GM23248 (cell line): ENCODE measurements at regions not wholly inside any gene's neighbourhood (a gene's known extent, or its start where the extent isn't known, plus 50 kb on each side); places are given as distances from the start of the nearest gene placed in this dataset.

Experiments used
- DNase-seq: peaks from one replicate; pipeline ENCODE4 v3.0.0-alpha.2; 2015
- H2AFZ ChIP-seq: fragments of 200-600 bp; sonication (generic); 2 replicates; pipeline ENCODE4 v1.6.1; 2016; ENCODE audit warnings: antibody characterized with exemption
- H3F3A ChIP-seq: fragments of 200-600 bp; sonication (generic); 2 replicates; pipeline ENCODE4 v1.6.1; 2016; ENCODE audit warnings: mild to moderate bottlenecking, antibody characterized with exemption, mixed run types; ENCODE audit not compliant: insufficient read depth
- H3K27ac ChIP-seq: fragments of 200-600 bp; sonication (generic); 2 replicates; pipeline ENCODE4 v1.5.1; 2016; ENCODE audit warnings: mild to moderate bottlenecking
- H3K27me3 ChIP-seq: fragments of 200-600 bp; sonication (generic); replicated peaks from 2 replicates; pipeline ENCODE4 v1.6.1; 2016; ENCODE audit warnings: mild to moderate bottlenecking; ENCODE audit not compliant: insufficient read depth
- H3K36me3 ChIP-seq: fragments of 200-600 bp; sonication (generic); 2 replicates; pipeline ENCODE4 v1.6.1; 2016; ENCODE audit warnings: low read depth, mild to moderate bottlenecking
- H3K4me1 ChIP-seq: fragments of 200-600 bp; sonication (generic); 2 replicates; pipeline ENCODE4 v1.6.1; 2016; ENCODE audit warnings: mild to moderate bottlenecking; ENCODE audit not compliant: insufficient read depth
- H3K4me2 ChIP-seq: fragments of 200-600 bp; sonication (generic); one replicate; pipeline ENCODE4 v1.6.1; 2016; ENCODE audit warnings: mild to moderate bottlenecking; ENCODE audit not compliant: unreplicated experiment
- H3K4me3 ChIP-seq: fragments of 200-600 bp; sonication (generic); 2 replicates; pipeline ENCODE4 v1.5.1; 2016; ENCODE audit warnings: mild to moderate bottlenecking
- H3K79me2 ChIP-seq: fragments of 200-600 bp; sonication (generic); 2 replicates; pipeline ENCODE4 v1.6.1; 2016; ENCODE audit warnings: mild to moderate bottlenecking; ENCODE audit not compliant: insufficient read depth
- H3K9ac ChIP-seq: fragments of 200-600 bp; sonication (generic); 2 replicates; pipeline ENCODE4 v1.6.1; 2016; ENCODE audit warnings: mild to moderate bottlenecking
- H3K9me2 ChIP-seq: fragments of 200-600 bp; sonication (generic); 2 replicates; pipeline ENCODE4 v1.6.1; 2016; ENCODE audit warnings: mixed run types, mild to moderate bottlenecking, moderate library complexity; ENCODE audit not compliant: insufficient read depth
- H3K9me3 ChIP-seq: fragments of 200-600 bp; sonication (generic); one replicate; pipeline ENCODE4 v1.6.1; 2017; ENCODE audit warnings: low read depth
- H4K20me1 ChIP-seq: fragments of 200-600 bp; sonication (generic); 2 replicates; pipeline ENCODE4 v1.6.0; 2016; ENCODE audit not compliant: insufficient read depth
- EZH2 ChIP-seq: fragments of 200-600 bp; sonication (generic); IDR thresholded peaks from 2 replicates; pipeline ENCODE4 v1.6.1; 2018; ENCODE audit warnings: antibody characterized with exemption, mild to moderate bottlenecking; ENCODE audit not compliant: insufficient read depth, poor library complexity, severe bottlenecking
- EZH2phosphoT487 ChIP-seq: fragments of 200-600 bp; sonication (generic); IDR thresholded peaks from 2 replicates; pipeline ENCODE4 v1.6.1; 2018; ENCODE audit warnings: antibody characterized with exemption, moderate library complexity, mild to moderate bottlenecking, low read depth; ENCODE audit not compliant: insufficient read depth
- WGBS, 2 experiments: methylation state at CpG; one replicate each; pipeline ENCODE4 v1.1.6; 2015 to 2017; ENCODE audit warnings: low lambda C conversion rate in 2 of 2, low coverage in 1 of 2; ENCODE audit errors: missing lambda C conversion rate in 2 of 2; 5-methylcytosine and 5-hydroxymethylcytosine counted together
- in situ Hi-C: fragments of 300-500 bp; cut with MboI; formaldehyde crosslinking; loops from 2 replicates; pipeline ENCODE4 v1.15.0; 2020

DNA sequence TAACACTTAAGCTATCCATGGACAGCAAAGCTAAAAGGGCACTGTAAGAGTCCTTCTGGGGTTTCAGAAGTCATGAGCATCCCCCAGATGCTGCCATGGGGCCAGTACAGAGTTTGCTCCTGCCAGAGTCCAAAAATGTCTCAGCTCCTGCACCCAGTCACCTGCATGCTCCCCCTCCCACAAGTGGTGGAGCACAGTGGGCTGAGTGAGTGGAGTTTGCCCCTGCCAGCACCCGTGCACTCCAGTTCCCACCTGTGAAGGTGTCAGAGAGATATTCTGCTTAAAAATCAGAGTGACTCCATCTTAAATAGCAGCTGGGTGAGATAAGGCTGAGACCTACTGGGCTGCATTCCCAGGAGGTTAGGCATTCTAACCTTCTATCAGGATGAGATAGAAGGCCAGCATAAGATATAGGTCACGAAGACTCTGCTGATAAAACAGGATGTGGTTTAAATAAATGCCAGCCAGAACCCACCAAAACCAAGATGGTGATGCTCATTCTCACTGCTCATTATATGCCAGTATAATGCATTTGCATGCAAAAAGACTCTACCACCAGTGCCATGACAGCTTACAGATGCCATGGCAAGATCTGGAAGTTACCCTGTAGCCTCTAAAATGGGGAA, 140.1 kb upstream of the ZNF92 start:
- in situ Hi-C loops, result no loop called here
- no peak overlapping the region for H3K4me3 ChIP-seq
- H3K9me3 ChIP-seq, result no peaks in the 10 kb centered on the region
- no peak overlapping the region for H2AFZ ChIP-seq
- H4K20me1 ChIP-seq, result no peaks in the 10 kb centered on the region
- H3K4me1 ChIP-seq, result no peaks in the 10 kb centered on the region
- H3K27me3 ChIP-seq, result no peaks in the 10 kb centered on the region; the same call in 1 of the 2 replicates
- no peaks in the 10 kb centered on the region for H3F3A ChIP-seq
- no peaks in the 10 kb centered on the region for H3K79me2 ChIP-seq
- no peak overlapping the region for H3K9ac ChIP-seq
- DNase-seq, result no peak
- no peak overlapping the region for H3K4me2 ChIP-seq
- H3K36me3 ChIP-seq, result no peaks in the 10 kb centered on the region
- TF ChIP-seq EZH2, result no peak
- WGBS, 2 experiments, result 0 to 22% methylated on average over 2 of the region's 2 CpGs
- no peaks in the 10 kb centered on the region for H3K9me2 ChIP-seq
- H3K27ac ChIP-seq, result no peak overlapping the region

DNA sequence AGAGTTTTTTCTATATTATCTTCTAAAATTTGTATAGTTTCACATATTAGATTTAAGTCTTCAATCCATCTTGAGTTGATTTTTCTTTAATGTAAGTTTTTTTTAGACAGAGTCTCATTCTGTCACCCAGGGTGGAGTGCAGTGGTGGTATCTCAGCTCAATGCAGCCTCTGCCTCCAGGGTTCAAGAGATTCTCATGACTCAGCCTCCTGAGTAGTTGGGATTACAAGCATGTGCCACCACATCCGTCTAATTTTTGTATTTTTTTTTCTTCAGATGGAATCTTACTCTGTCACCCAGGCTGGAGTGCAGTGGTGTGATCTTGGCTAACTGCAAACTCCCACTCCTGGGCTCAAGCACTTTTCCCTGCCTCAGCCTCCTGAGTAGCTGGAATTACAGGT, 143.4 kb upstream of the ZNF92 start:
- H3K27me3 ChIP-seq, result no peaks in the 10 kb centered on the region

DNA sequence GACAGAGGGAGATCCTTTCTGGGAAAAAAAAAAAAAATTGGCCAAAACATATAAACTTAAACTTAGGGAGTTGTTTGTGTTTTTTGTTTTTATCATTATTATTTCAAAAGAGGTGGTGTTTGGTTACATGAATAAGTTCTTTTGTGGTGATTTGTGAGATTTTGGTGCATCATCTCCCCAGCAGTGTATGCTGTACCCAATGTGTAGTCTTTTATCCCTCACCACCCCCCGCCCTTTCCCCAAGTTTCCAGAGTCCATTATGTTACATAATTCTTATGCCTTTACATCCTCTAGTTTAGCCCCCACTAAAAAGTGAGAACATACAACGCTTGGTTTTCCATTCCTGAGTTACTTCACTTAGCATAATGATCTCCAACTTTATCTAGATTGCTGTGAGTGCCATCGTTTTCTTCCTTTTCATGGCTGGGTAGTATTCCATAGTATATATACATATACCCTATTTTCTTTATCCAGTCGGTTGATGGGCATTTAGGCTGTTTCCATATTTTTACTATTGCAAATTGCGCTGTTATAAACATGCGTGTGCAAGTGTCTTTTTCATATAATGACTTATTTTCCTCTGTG, 148.1 kb upstream of the ZNF92 start:
- Histone ChIP-seq H3K9me3 (no peaks in the 10 kb centered on the region), H3K4me3 (no peak overlapping the region), H2AFZ (no peak overlapping the region), H3K36me3 (no peaks in the 10 kb centered on the region), H3K4me2 (no peak overlapping the region), H3F3A (no peaks in the 10 kb centered on the region), H3K9me2 (no peaks in the 10 kb centered on the region), H3K27me3 (no peaks in the 10 kb centered on the region), H4K20me1 (no peaks in the 10 kb centered on the region), H3K9ac (no peak overlapping the region), H3K4me1 (no peaks in the 10 kb centered on the region), H3K79me2 (no peaks in the 10 kb centered on the region), H3K27ac (no peak overlapping the region)
- TF ChIP-seq EZH2 (no peak), EZH2phosphoT487 (no peak)
- DNase-seq, result no peak
- in situ Hi-C loops, result no loop called here
- WGBS, 2 experiments, result 57 to 62% methylated on average over 6 of the region's 6 CpGs

More for the DNA sequence above, 143.4 kb upstream of the ZNF92 start:
- H3K27ac ChIP-seq, result no peak overlapping the region
- whole genome bisulfite sequencing, 2 experiments, result 0 to 28% methylated on average over 1 of the region's 1 CpG
- DNase-seq, result no peak
- TF ChIP-seq EZH2 (no peak), EZH2phosphoT487 (no peak)
- no peak overlapping the region for H3K4me2 ChIP-seq
- H3K9me3 ChIP-seq, result no peaks in the 10 kb centered on the region
- no peaks in the 10 kb centered on the region for H3K79me2 ChIP-seq
- no peak overlapping the region for H3K9ac ChIP-seq
- no peak overlapping the region for H2AFZ ChIP-seq
- in situ Hi-C loops, result no loop called here
- H3K36me3 ChIP-seq, result no peaks in the 10 kb centered on the region
- H3K4me3 ChIP-seq, result no peak overlapping the region
- no peaks in the 10 kb centered on the region for H3F3A ChIP-seq
- H3K9me2 ChIP-seq, result no peaks in the 10 kb centered on the region
- H3K4me1 ChIP-seq, result no peaks in the 10 kb centered on the region
- H4K20me1 ChIP-seq, result no peaks in the 10 kb centered on the region

DNA sequence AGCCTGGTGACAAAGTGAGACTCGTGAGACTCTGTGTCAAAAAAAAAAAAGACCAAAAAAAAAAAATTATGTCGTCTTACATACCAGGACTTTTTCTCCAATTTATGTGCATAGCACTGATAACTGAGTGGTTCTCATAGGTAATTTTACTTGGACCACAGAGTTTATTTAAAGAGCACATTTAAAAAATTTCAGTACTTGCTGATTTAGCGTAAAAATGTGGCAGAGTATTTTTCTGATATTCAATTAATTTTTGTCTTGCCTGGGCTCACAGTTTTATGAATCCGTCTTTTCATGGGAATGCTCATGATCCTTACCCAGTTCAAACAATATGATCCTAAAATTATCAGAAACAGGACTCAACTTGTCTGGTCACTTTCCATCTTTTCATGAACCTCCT, 151.0 kb upstream of the ZNF92 start:
- Histone ChIP-seq H3K27ac (no peak overlapping the region), H3K4me1 (no peaks in the 10 kb centered on the region), H3K36me3 (no peaks in the 10 kb centered on the region), H3K9me2 (no peaks in the 10 kb centered on the region), H3K4me2 (no peak overlapping the region), H3K9ac (no peak overlapping the region), H3K79me2 (no peaks in the 10 kb centered on the region), H3K4me3 (no peak overlapping the region), H3K27me3 (no peaks in the 10 kb centered on the region), H3F3A (no peaks in the 10 kb centered on the region), H4K20me1 (no peaks in the 10 kb centered on the region), H2AFZ (no peak overlapping the region), H3K9me3 (no peaks in the 10 kb centered on the region)
- in situ Hi-C loops, result no loop called here
- no peak for DNase-seq
- TF ChIP-seq EZH2, result no peak
- TF ChIP-seq EZH2phosphoT487, result no peak
- WGBS, 2 experiments, result 24 to 26% methylated on average over 4 of the region's 4 CpGs
